ENCODE measurements at regions not wholly inside any gene's neighbourhood (a gene's known extent, or its start where the extent isn't known, plus 50 kb on each side); places are given as distances from the start of the nearest gene placed in this dataset.
"Not testable (repeated sequence)": the region's sequence is repeated elsewhere in the genome, so short reads cannot be mapped to it uniquely, and the experiment has no call there.

- H3K4me1 Mint-ChIP-seq (ENCODE audit: low read depth) = no peaks in the 10 kb centered on the region
- no peaks in the 10 kb centered on the region for H3K36me3 Mint-ChIP-seq (ENCODE audit: low read depth)
- H3K27me3 Mint-ChIP-seq (ENCODE audit: low read depth) = no peaks in the 10 kb centered on the region
- DNase-seq (ENCODE audit: low spot score) = no peak
- H3K4me3 Mint-ChIP-seq (ENCODE audit: low read depth) = no peak overlapping the region
- H3K27ac Mint-ChIP-seq = no peak overlapping the region
- H3K9me3 Mint-ChIP-seq = no peaks in the 10 kb centered on the region
- intact Hi-C loops (cut with micrococcal nuclease) = loop anchor here (10.0 kb wide), 1 partner anchor 92 kb away; no protein-coding TSS in a partner anchor
Observed at GRCh38 chr14:22382955-22383354, 206.1 kb downstream of the DAD1 start.

- Mint-ChIP-seq H3K9me3 (no peaks in the 10 kb centered on the region), H3K4me3 (ENCODE audit: low read depth) (no peak overlapping the region), H3K36me3 (ENCODE audit: low read depth) (no peaks in the 10 kb centered on the region), H3K27ac (no peak overlapping the region), H3K4me1 (ENCODE audit: low read depth) (no peaks in the 10 kb centered on the region), H3K27me3 (ENCODE audit: low read depth) (no peaks in the 10 kb centered on the region)
- intact Hi-C loops (cut with micrococcal nuclease) = loop anchor here (10.0 kb wide), 1 partner anchor 92 kb away; no protein-coding TSS in a partner anchor
- no peak for DNase-seq (ENCODE audit: low spot score)
Observed at GRCh38 chr14:22382395-22382794, 206.6 kb downstream of the DAD1 start.

DNA sequence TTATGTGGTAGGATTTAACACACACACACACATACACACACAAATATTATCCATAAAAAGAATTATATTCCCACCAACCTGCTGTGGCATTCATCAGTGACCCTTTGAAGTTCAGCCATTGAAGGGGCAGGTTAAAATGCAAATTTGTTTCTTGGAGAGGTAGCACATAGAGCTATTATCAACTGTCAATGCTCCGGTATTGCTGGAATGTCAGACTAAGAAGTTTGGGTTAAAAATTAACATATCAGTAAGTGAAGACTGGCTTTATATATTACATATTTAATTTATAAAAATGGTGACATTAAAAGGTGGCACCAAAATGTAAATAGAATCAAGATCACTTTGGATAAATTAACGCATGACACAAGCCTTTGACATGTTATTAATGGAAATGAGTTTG is 207.3 kb downstream of the DAD1 start:
- Mint-ChIP-seq H3K9me3 (no peaks in the 10 kb centered on the region), H3K4me3 (ENCODE audit: low read depth) (no peak overlapping the region), H3K4me1 (ENCODE audit: low read depth) (no peaks in the 10 kb centered on the region), H3K36me3 (ENCODE audit: low read depth) (no peaks in the 10 kb centered on the region), H3K27me3 (ENCODE audit: low read depth) (no peaks in the 10 kb centered on the region), H3K27ac (no peak overlapping the region)
- intact Hi-C loops (cut with micrococcal nuclease) = loop anchor here (10.0 kb wide), 1 partner anchor 93 kb away; no protein-coding TSS in a partner anchor
- DNase-seq (ENCODE audit: low spot score) = no peak

- Mint-ChIP-seq H3K27me3 (ENCODE audit: low read depth) (no peaks in the 10 kb centered on the region), H3K9me3 (no peaks in the 10 kb centered on the region), H3K36me3 (ENCODE audit: low read depth) (no peaks in the 10 kb centered on the region), H3K4me3 (ENCODE audit: low read depth) (no peak overlapping the region), H3K4me1 (ENCODE audit: low read depth) (no peaks in the 10 kb centered on the region), H3K27ac (no peak overlapping the region)
- intact Hi-C loops (cut with micrococcal nuclease) = loop anchor here (10.0 kb wide), 1 partner anchor 93 kb away; no protein-coding TSS in a partner anchor
- no peak for DNase-seq (ENCODE audit: low spot score)
Observed at GRCh38 chr14:22381408-22381760, 207.6 kb downstream of the DAD1 start.

DNA sequence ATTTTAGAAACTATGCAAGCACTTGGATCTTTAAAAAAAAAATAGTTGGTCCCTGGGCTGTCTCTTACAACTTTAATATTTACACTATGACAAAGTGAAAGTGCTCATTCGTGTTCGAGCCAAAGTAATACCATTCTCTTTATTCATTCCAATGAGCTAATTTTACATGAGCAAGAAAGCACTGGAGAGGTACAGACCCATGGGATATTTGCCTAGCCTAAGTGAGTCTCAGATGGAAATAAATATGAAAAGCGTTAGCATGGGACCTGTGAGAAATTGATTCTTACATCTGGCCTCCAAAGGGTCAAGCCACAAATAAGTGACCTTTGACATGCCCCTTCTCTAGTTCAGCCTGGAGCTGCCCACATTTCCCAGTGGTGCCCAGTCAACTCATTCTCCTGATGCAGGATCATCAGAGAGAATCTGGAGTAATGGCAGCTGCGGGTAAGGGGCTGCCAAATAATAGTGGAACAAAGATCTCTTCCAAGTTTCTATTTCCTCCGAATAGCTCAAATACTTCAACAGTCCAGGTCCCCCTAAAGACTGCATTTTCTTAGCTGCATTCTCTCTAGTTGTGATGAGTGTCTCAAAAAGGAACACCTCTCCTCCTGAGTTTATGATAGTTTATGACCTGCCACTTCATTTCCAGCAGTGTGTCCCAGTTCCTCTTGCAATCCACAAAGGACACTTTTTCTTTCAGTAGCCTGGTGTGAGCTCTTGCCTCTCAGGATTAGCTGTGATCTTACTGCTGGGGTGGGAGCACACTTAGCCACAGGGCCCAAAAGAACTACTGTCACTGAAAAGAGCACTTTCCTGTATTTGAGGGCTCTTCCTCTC is 208.2 kb downstream of the DAD1 start:
- intact Hi-C loops (cut with micrococcal nuclease) = loop anchor here (10.0 kb wide), 1 partner anchor 94 kb away; no protein-coding TSS in a partner anchor
- Mint-ChIP-seq H3K27ac (no peak overlapping the region), H3K4me1 (ENCODE audit: low read depth) (no peaks in the 10 kb centered on the region), H3K27me3 (ENCODE audit: low read depth) (no peaks in the 10 kb centered on the region), H3K36me3 (ENCODE audit: low read depth) (no peaks in the 10 kb centered on the region), H3K9me3 (no peaks in the 10 kb centered on the region), H3K4me3 (ENCODE audit: low read depth) (peak overlapping the region; percentile 8)
- DNase-seq (ENCODE audit: low spot score) = no peak

DNA sequence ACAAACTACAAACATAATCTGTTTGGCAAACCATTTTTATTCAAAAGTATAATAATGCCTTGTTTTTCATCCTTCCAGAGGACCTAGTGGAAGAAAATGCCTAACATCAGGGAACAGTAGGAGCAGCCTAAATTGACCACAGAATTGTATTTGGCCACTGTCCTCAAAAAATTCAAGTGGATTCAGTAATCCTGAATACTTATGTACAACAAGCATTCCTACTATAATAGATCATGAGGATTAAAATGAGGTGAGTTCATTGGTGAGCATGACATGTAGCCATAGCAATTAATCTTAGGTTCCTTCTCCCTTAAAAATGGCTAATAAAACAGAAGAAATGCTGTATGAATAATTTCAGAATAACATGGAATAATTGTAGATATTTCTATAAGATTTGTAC is 209.3 kb downstream of the DAD1 start:
- intact Hi-C loops (cut with micrococcal nuclease) = loop anchor here (10.0 kb wide), 1 partner anchor 95 kb away; no protein-coding TSS in a partner anchor
- H3K4me3 Mint-ChIP-seq (ENCODE audit: low read depth) = no peak overlapping the region
- H3K27ac Mint-ChIP-seq = no peak overlapping the region
- H3K9me3 Mint-ChIP-seq = no peaks in the 10 kb centered on the region
- no peaks in the 10 kb centered on the region for H3K4me1 Mint-ChIP-seq (ENCODE audit: low read depth)
- no peaks in the 10 kb centered on the region for H3K27me3 Mint-ChIP-seq (ENCODE audit: low read depth)
- no peaks in the 10 kb centered on the region for H3K36me3 Mint-ChIP-seq (ENCODE audit: low read depth)
- no peak for DNase-seq (ENCODE audit: low spot score)

GRCh38 chr14:22378181-22378580 is 210.8 kb downstream of the DAD1 start:
- DNase-seq (ENCODE audit: low spot score) = no peak
- Mint-ChIP-seq H3K4me1 (ENCODE audit: low read depth) (no peaks in the 10 kb centered on the region), H3K27ac (no peak overlapping the region), H3K27me3 (ENCODE audit: low read depth) (no peaks in the 10 kb centered on the region), H3K9me3 (no peaks in the 10 kb centered on the region), H3K4me3 (ENCODE audit: low read depth) (no peak overlapping the region), H3K36me3 (ENCODE audit: low read depth) (no peaks in the 10 kb centered on the region)
- intact Hi-C loops (cut with micrococcal nuclease) = no loop called here

- intact Hi-C loops (cut with micrococcal nuclease) = no loop called here
- Mint-ChIP-seq H3K36me3 (ENCODE audit: low read depth) (no peaks in the 10 kb centered on the region), H3K9me3 (no peaks in the 10 kb centered on the region), H3K27ac (no peak overlapping the region), H3K27me3 (ENCODE audit: low read depth) (no peaks in the 10 kb centered on the region), H3K4me1 (ENCODE audit: low read depth) (no peaks in the 10 kb centered on the region), H3K4me3 (ENCODE audit: low read depth) (no peak overlapping the region)
- DNase-seq (ENCODE audit: low spot score) = no peak
Observed at GRCh38 chr14:22375321-22375930, 213.6 kb downstream of the DAD1 start.

- H3K27ac Mint-ChIP-seq = no peak overlapping the region
- intact Hi-C loops (cut with micrococcal nuclease) = no loop called here
- H3K4me3 Mint-ChIP-seq (ENCODE audit: low read depth) = no peak overlapping the region
- no peaks in the 10 kb centered on the region for H3K36me3 Mint-ChIP-seq (ENCODE audit: low read depth)
- H3K27me3 Mint-ChIP-seq (ENCODE audit: low read depth) = no peaks in the 10 kb centered on the region
- H3K4me1 Mint-ChIP-seq (ENCODE audit: low read depth) = no peaks in the 10 kb centered on the region
- DNase-seq (ENCODE audit: low spot score) = no peak
- no peaks in the 10 kb centered on the region for H3K9me3 Mint-ChIP-seq
Observed at GRCh38 chr14:22370084-22370847, 218.8 kb downstream of the DAD1 start.

DNA sequence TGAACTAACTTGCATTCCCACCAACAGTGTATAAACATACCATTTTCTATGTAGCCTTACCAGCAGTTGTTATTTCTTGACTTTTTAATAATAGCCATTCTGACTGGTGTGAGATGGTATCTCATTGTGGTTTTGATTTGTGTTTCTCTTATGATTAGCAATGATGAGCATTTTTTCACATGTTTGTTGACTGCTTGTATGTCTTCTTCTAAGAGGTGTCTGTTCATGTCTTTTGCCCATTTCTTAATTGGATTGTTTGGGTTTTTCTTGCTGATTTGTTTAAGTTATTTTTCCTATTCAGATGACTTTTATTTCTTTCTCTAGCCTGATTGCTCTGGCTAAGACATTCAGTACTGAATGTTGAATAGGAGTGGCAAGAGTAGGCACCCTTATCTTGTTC is 230.3 kb downstream of the DAD1 start:
- intact Hi-C loops (cut with micrococcal nuclease) = no loop called here

GRCh38 chr14:22349281-22349680 is 239.7 kb downstream of the DAD1 start:
- H3K27me3 Mint-ChIP-seq (ENCODE audit: low read depth); H3K27ac Mint-ChIP-seq; H3K4me3 Mint-ChIP-seq (ENCODE audit: low read depth); H3K4me1 Mint-ChIP-seq (ENCODE audit: low read depth); intact Hi-C loops (cut with micrococcal nuclease); DNase-seq (ENCODE audit: low spot score); H3K36me3 Mint-ChIP-seq (ENCODE audit: low read depth); H3K9me3 Mint-ChIP-seq: not testable (repeated sequence)

More for the DNA sequence above, 230.3 kb downstream of the DAD1 start:
- H3K27ac Mint-ChIP-seq = no peak overlapping the region
- H3K4me3 Mint-ChIP-seq (ENCODE audit: low read depth) = no peak overlapping the region
- H3K4me1 Mint-ChIP-seq (ENCODE audit: low read depth) = no peaks in the 10 kb centered on the region
- H3K9me3 Mint-ChIP-seq = no peaks in the 10 kb centered on the region
- no peaks in the 10 kb centered on the region for H3K27me3 Mint-ChIP-seq (ENCODE audit: low read depth)
- H3K36me3 Mint-ChIP-seq (ENCODE audit: low read depth) = no peaks in the 10 kb centered on the region
- DNase-seq (ENCODE audit: low spot score) = no peak

- intact Hi-C loops (cut with micrococcal nuclease) = no loop called here
- no peak for DNase-seq (ENCODE audit: low spot score)
- no peak overlapping the region for H3K27ac Mint-ChIP-seq
- no peaks in the 10 kb centered on the region for H3K4me1 Mint-ChIP-seq (ENCODE audit: low read depth)
- H3K36me3 Mint-ChIP-seq (ENCODE audit: low read depth) = no peaks in the 10 kb centered on the region
- no peaks in the 10 kb centered on the region for H3K9me3 Mint-ChIP-seq
- H3K27me3 Mint-ChIP-seq (ENCODE audit: low read depth) = no peaks in the 10 kb centered on the region
- H3K4me3 Mint-ChIP-seq (ENCODE audit: low read depth) = no peak overlapping the region
Observed at GRCh38 chr14:22344673-22345072, 244.4 kb downstream of the DAD1 start.

- H3K4me1 Mint-ChIP-seq (ENCODE audit: low read depth); H3K27me3 Mint-ChIP-seq (ENCODE audit: low read depth); H3K27ac Mint-ChIP-seq; H3K9me3 Mint-ChIP-seq; H3K36me3 Mint-ChIP-seq (ENCODE audit: low read depth); intact Hi-C loops (cut with micrococcal nuclease); DNase-seq (ENCODE audit: low spot score); H3K4me3 Mint-ChIP-seq (ENCODE audit: low read depth): not testable (repeated sequence)
Observed at GRCh38 chr14:22344209-22344608, 244.8 kb downstream of the DAD1 start.
